K562 (cell line): ENCODE measurements at regions not wholly inside any gene's neighbourhood (a gene's known extent, or its start where the extent isn't known, plus 50 kb on each side); places are given as distances from the start of the nearest gene placed in this dataset.

Source experiments
- ATAC-seq: fragments of 200-7000 bp; cut with Tn5 transposase; 3 replicates; pipeline ENCODE4 v1.9.1; 2020; ENCODE audit warnings: moderate library complexity
- BruUV-seq: library from RNA; stranded (reverse); fragments of 400-500 nt; replicated peaks from 2 replicates; lab custom pipeline; 2021; lab: Mats Ljungman, UMichigan
- CTCF ChIA-PET: fragments of 300-600 bp; formaldehyde crosslinking; extraction: SDS; loops from one replicate; lab custom pipeline; 2021; ENCODE audit warnings: low intra/inter-chr PET ratio; lab: Yijun Ruan, JAX
- POLR2A ChIA-PET: fragments of 300-600, 350-650 bp; sonication (Branson Sonifier 250); formaldehyde crosslinking; extraction: SDS; loops from one replicate; lab custom pipeline; 2021; ENCODE audit warnings: antibody characterized with exemption, inconsistent platforms; lab: Yijun Ruan, JAX
- DNase-seq, 4 experiments: peaks; one replicate each; pipeline versions ENCODE4 v3.0.0 to v3.0.0-alpha.2; 2011 to 2018; ENCODE audit warnings: low spot score in 3 of 4, mixed read lengths in 3 of 4; ENCODE audit errors: extremely low read depth in 1 of 4
- FAIRE-seq: peaks from 2 replicates; lab custom pipeline; 2011; peaks lifted over from hg19 to GRCh38; lab: Jason Lieb, UNC
- H2AFZ ChIP-seq: 2 replicates; pipeline ENCODE4 v1.6.0; 2011; ENCODE audit warnings: low read depth, low read length, control low read depth, inconsistent platforms
- H3K27ac ChIP-seq: fragments of 200-600 bp; 3 replicates; pipeline ENCODE4 v1.8.0; 2011; ENCODE audit warnings: low read depth, mild to moderate bottlenecking, control low read depth, inconsistent platforms, low read length, moderate library complexity, mixed read lengths; ENCODE audit errors: extremely low read depth
- H3K27me3 ChIP-seq, 2 experiments: fragments of 300-600 bp in 1 of 2; 2 replicates in 1 of 2; 3 replicates in 1 of 2; pipeline versions ENCODE4 v1.6.0 to v1.8.0; 2011; ENCODE audit warnings: inconsistent platforms in 2 of 2, low read length in 2 of 2, mild to moderate bottlenecking in 1 of 2, mixed read lengths in 1 of 2, moderate library complexity in 1 of 2; ENCODE audit not compliant: control insufficient read depth in 2 of 2, insufficient read depth in 2 of 2
- H3K36me3 ChIP-seq: fragments of 300-600 bp; 3 replicates; pipeline ENCODE4 v1.8.0; 2011; ENCODE audit warnings: mild to moderate bottlenecking, low read length, inconsistent platforms; ENCODE audit not compliant: control insufficient read depth, insufficient read depth
- H3K4me1 ChIP-seq, 2 experiments: fragments of 200-600 bp in 1 of 2; replicated peaks in 1 of 2; 2 replicates in 1 of 2; 3 replicates in 1 of 2; pipeline versions ENCODE4 v1.5.1 to v1.8.0; 2011; ENCODE audit warnings: inconsistent platforms in 2 of 2, low read length in 2 of 2, mild to moderate bottlenecking in 1 of 2, mixed read lengths in 1 of 2, moderate library complexity in 1 of 2; ENCODE audit not compliant: control insufficient read depth in 2 of 2, insufficient read depth in 2 of 2
- H3K4me2 ChIP-seq: 2 replicates; pipeline ENCODE4 v1.6.1; 2011; ENCODE audit warnings: low read length, control low read depth, inconsistent platforms, mixed read lengths; ENCODE audit not compliant: insufficient read depth
- H3K4me3 ChIP-seq: fragments of 200-600 bp; sonication (generic), shearing (Covaris generic); 2 replicates; pipeline ENCODE4 v1.5.1; 2016; ENCODE audit warnings: control low read depth, inconsistent platforms
- H3K79me2 ChIP-seq: fragments of 200-600 bp; 3 replicates; pipeline ENCODE4 v1.8.0; 2011; ENCODE audit warnings: low read length, inconsistent platforms; ENCODE audit not compliant: control insufficient read depth, insufficient read depth
- H3K9ac ChIP-seq, 2 experiments: 2 replicates each; pipeline versions ENCODE4 v1.6.0 to v1.6.1; 2011; ENCODE audit warnings: low read depth in 2 of 2, low read length in 2 of 2, control low read depth in 1 of 2, inconsistent platforms in 1 of 2, mild to moderate bottlenecking in 1 of 2, mixed read lengths in 1 of 2; ENCODE audit not compliant: insufficient read depth in 1 of 2
- H3K9me1 ChIP-seq: one replicate; pipeline ENCODE4 v1.6.0; 2011; ENCODE audit warnings: inconsistent platforms, mild to moderate bottlenecking, low read length, moderate library complexity; ENCODE audit not compliant: control insufficient read depth, insufficient read depth
- H3K9me3 ChIP-seq: replicated peaks from 2 replicates; pipeline ENCODE4 v1.5.1; 2011; ENCODE audit warnings: low read depth, low read length, inconsistent platforms; ENCODE audit not compliant: control insufficient read depth, insufficient read depth
- H4K20me1 ChIP-seq: replicated peaks from 2 replicates; pipeline ENCODE4 v1.6.1; 2011; ENCODE audit warnings: low read length, inconsistent platforms, mixed read lengths; ENCODE audit not compliant: control insufficient read depth, insufficient read depth
- CHD4 ChIP-seq: fragments of 200-600 bp; sonication (generic); IDR thresholded peaks from 3 replicates; pipeline ENCODE4 v1.6.1; 2012; ENCODE audit warnings: low read depth, mild to moderate bottlenecking, mixed read lengths, low read length, inconsistent platforms; ENCODE audit not compliant: insufficient read depth, insufficient replicate concordance, poor library complexity, severe bottlenecking
- EP300 ChIP-seq: IDR thresholded peaks from 2 replicates; pipeline ENCODE4 v1.6.1; 2012; ENCODE audit warnings: low read length, improper control_type of control experiment
- FOXM1 ChIP-seq, 2 experiments: fragments of 450-650 bp in 1 of 2; sonication (generic) in 1 of 2; formaldehyde crosslinking in 1 of 2; IDR thresholded peaks; 2 replicates each; pipeline versions ENCODE4 v1.6.1 to v1.9.0; 2017 to 2022; ENCODE audit warnings: low read depth in 2 of 2, mild to moderate bottlenecking in 2 of 2, missing genetic modification reagents in 1 of 2, moderate library complexity in 1 of 2
- ID3 ChIP-seq, 2 experiments: fragments of 250-450 bp in 1 of 2; fragments of 450-650 bp in 1 of 2; sonication (Bioruptor Pico) in 1 of 2; IDR thresholded peaks; 2 replicates each; pipeline versions ENCODE4 v1.6.1 to v1.8.0; 2016 to 2021; ENCODE audit warnings: mild to moderate bottlenecking in 2 of 2, moderate library complexity in 2 of 2, missing compliant biosample characterization in 1 of 2, missing genetic modification characterization in 1 of 2
- KAT7 ChIP-seq: sonication (generic); formaldehyde crosslinking; IDR thresholded peaks from 2 replicates; pipeline ENCODE4 v1.8.0; 2022; ENCODE audit warnings: missing genetic modification reagents, mild to moderate bottlenecking, borderline replicate concordance
- MAFG ChIP-seq: fragments of 450-650 bp; conservative IDR thresholded peaks from 2 replicates; pipeline ENCODE4 v1.6.1; 2016; ENCODE audit warnings: missing genetic modification characterization, missing compliant biosample characterization
- NFE2 ChIP-seq: IDR thresholded peaks from 2 replicates; pipeline ENCODE4 v1.6.1; 2014; ENCODE audit warnings: antibody characterized with exemption, low read depth
- PML ChIP-seq: IDR thresholded peaks from 2 replicates; pipeline ENCODE4 v1.6.1; 2012; ENCODE audit warnings: low read length, inconsistent platforms
- SMARCE1 ChIP-seq: fragments of 450-650 bp; IDR thresholded peaks from 2 replicates; pipeline ENCODE4 v1.7.1; 2016; ENCODE audit warnings: mild to moderate bottlenecking
- SMC3 ChIP-seq: conservative IDR thresholded peaks from 2 replicates; pipeline ENCODE4 v1.6.1; 2011; ENCODE audit warnings: low read depth, low read length, improper control_type of control experiment; ENCODE audit not compliant: insufficient read depth
- STAT5A ChIP-seq: IDR thresholded peaks from 2 replicates; pipeline ENCODE4 v1.6.1; 2012; ENCODE audit warnings: low read length, inconsistent platforms, borderline replicate concordance
- USF2 ChIP-seq: sonication (generic); formaldehyde crosslinking; IDR thresholded peaks from 2 replicates; pipeline ENCODE4 v1.5.0; 2020; ENCODE audit warnings: missing genetic modification reagents
- ZNF644 ChIP-seq: fragments of 200-800 bp; sonication (Bioruptor generic); IDR thresholded peaks from 2 replicates; pipeline ENCODE4 v1.6.1; 2016; ENCODE audit warnings: low read depth, missing genetic modification characterization, missing compliant biosample characterization
- ZNF77 ChIP-seq: fragments of 250-450 bp; sonication (Bioruptor Pico); IDR thresholded peaks from 2 replicates; pipeline ENCODE4 v1.5.0; 2020
- WGBS: fragments of 100-300 bp; shearing (Covaris generic); methylation state at CpG from one replicate; pipeline ENCODE4 v1.1.6; 2016; ENCODE audit warnings: low coverage, mixed read lengths; ENCODE audit not compliant: insufficient coverage; ENCODE audit errors: missing lambda C conversion rate; 5-methylcytosine and 5-hydroxymethylcytosine counted together
- in situ Hi-C: fragments of 300-500 bp; cut with MboI; formaldehyde crosslinking; loops from 4 replicates; pipeline ENCODE4 v1.15.0; 2018; ENCODE audit warnings: inconsistent platforms, mixed read lengths
- intact Hi-C: fragments of 100-400 bp; cut with micrococcal nuclease; formaldehyde crosslinking; loops from 2 replicates; pipeline ENCODE4 v1.14.2; 2022
- TF ChIP-seq, protein P1 (sequence below): IDR thresholded peaks from 2 replicates; pipeline ENCODE4 v1.6.1; 2012; ENCODE audit warnings: low read depth, low read length, improper control_type of control experiment, borderline replicate concordance
- TF ChIP-seq, protein P2 (sequence below): fragments of 200-800 bp; sonication (Bioruptor generic); IDR thresholded peaks from 2 replicates; pipeline ENCODE4 v1.6.1; 2017; ENCODE audit warnings: missing genetic modification characterization, missing compliant biosample characterization

DNA sequence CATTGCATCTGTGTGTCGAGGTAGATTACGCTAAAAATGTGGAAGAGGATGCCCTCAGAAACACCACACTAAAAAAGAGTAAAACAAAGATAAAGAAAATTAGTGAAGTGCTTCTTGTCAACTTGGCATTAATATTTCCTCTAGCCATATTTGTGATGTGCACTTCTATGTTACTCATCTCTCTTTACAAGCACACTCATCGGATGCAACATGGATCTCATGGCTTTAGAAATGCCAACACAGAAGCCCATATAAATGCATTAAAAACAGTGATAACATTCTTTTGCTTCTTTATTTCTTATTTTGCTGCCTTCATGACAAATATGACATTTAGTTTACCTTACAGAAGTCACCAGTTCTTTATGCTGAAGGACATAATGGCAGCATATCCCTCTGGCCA, 79.0 kb upstream of the SCIN start (continued):
- TF ChIP-seq SMC3 = no peak

GRCh38 chr7:12493407-12493806, 77.1 kb upstream of the SCIN start:
- ChIA-PET POLR2A (interaction anchor here (1.1 kb wide), 1 partner anchor 170 kb away, joined by 3 read pairs; no protein-coding TSS in a partner anchor), CTCF (no interaction called here)
- DNase-seq = peak; percentile 12 to 81 (median 32)
- Histone ChIP-seq H3K27ac (no peak overlapping the region), H3K27me3 (no peaks in the 10 kb centered on the region), H3K4me3 (no peak overlapping the region), H3K9ac (no peak overlapping the region), H3K9me1 (no peaks in the 10 kb centered on the region), H3K4me2 (no peak overlapping the region), H3K79me2 (no peaks in the 10 kb centered on the region), H3K4me1 (peaks cover 0 to 3% of the 10 kb centered on the region in 2 experiments; a peak in 1 of 5 replicates), H3K36me3 (no peaks in the 10 kb centered on the region), H3K9me3 (no peaks in the 10 kb centered on the region), H2AFZ (no peak overlapping the region), H4K20me1 (no peaks in the 10 kb centered on the region)
- BruUV-seq = no TSS peak
- peak; percentile 55 for FAIRE-seq
- in situ Hi-C loops = loop anchor here (5.0 to 25.0 kb wide), 3 partner anchors 36 to 1081 kb away; no protein-coding TSS in a partner anchor
- peak; percentile 68 for ATAC-seq
- WGBS = 0% methylated on average over 1 of the region's 1 CpG
- intact Hi-C loops = loop anchor here (5.0 kb wide), 3 partner anchors 106 to 281 kb away; partner anchors contain the start of gene TMEM106B
- peak; percentile 79 for TF ChIP-seq PML
- TF ChIP-seq CHD4 = no peak
- peak; percentile 92 for TF ChIP-seq MAFG (tag)
- TF ChIP-seq STAT5A = peak; percentile 62; the same call in 1 of the 2 replicates
- TF ChIP-seq ID3 (CRISPR knock-in tag; IDR thresholded peaks at IDR 0.05) = no peak
- TF ChIP-seq ID3 (tag; IDR thresholded peaks at IDR 0.05) = no peak
- TF ChIP-seq KAT7 = no peak
- TF ChIP-seq ZNF77 (CRISPR knock-in tag) = no peak
- TF ChIP-seq ZNF644 = 0 out of 2 replicates have a peak, but pooled peaks have one; percentile 62
- TF ChIP-seq EP300 = peak; percentile 42
- TF ChIP-seq FOXM1 (IDR thresholded peaks at IDR 0.05; ENCODE audit: low read depth) = peak; percentile 45; the same call in 1 of the 2 replicates
- no peak for TF ChIP-seq FOXM1 (CRISPR knock-in tag; IDR thresholded peaks at IDR 0.05; ENCODE audit: low read depth)
- TF ChIP-seq, protein P1, sequence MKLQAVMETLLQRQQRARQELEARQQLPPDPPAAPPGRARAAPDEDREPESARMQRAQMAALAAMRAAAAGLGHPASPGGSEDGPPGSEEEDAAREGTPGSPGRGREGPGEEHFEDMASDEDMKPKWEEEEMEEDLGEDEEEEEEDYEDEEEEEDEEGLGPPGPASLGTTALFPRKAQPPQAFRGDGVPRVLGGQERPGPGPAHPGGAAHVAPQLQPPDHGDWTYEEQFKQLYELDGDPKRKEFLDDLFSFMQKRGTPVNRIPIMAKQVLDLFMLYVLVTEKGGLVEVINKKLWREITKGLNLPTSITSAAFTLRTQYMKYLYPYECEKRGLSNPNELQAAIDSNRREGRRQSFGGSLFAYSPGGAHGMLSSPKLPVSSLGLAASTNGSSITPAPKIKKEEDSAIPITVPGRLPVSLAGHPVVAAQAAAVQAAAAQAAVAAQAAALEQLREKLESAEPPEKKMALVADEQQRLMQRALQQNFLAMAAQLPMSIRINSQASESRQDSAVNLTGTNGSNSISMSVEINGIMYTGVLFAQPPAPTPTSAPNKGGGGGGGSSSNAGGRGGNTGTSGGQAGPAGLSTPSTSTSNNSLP = no peak
- 0 out of 2 replicates have a peak, but pooled peaks have one; percentile 34 for TF ChIP-seq SMARCE1
- no peak for TF ChIP-seq USF2
- peak; percentile 61 for TF ChIP-seq NFE2
- TF ChIP-seq, protein P2, sequence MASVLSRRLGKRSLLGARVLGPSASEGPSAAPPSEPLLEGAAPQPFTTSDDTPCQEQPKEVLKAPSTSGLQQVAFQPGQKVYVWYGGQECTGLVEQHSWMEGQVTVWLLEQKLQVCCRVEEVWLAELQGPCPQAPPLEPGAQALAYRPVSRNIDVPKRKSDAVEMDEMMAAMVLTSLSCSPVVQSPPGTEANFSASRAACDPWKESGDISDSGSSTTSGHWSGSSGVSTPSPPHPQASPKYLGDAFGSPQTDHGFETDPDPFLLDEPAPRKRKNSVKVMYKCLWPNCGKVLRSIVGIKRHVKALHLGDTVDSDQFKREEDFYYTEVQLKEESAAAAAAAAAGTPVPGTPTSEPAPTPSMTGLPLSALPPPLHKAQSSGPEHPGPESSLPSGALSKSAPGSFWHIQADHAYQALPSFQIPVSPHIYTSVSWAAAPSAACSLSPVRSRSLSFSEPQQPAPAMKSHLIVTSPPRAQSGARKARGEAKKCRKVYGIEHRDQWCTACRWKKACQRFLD (CRISPR knock-in tag) = peak; percentile 66; the same call in 1 of the 2 replicates
